HEK293 (cell line): ENCODE measurements at regions not wholly inside any gene's neighbourhood (a gene's known extent, or its start where the extent isn't known, plus 50 kb on each side); places are given as distances from the start of the nearest gene placed in this dataset.

Experiments used
- CTCF ChIA-PET: fragments of 350-600 bp; formaldehyde crosslinking; extraction: SDS; loops from one replicate; lab custom pipeline; 2021; ENCODE audit warnings: antibody characterized with exemption; lab: Yijun Ruan, JAX
- POLR2A ChIA-PET: fragments of 300-600 bp; formaldehyde crosslinking; extraction: SDS; loops from one replicate; lab custom pipeline; 2020; ENCODE audit warnings: antibody characterized with exemption, inconsistent platforms; lab: Yijun Ruan, JAX
- H3K27ac ChIP-seq: fragments of 200-500 bp; sonication (Bioruptor generic); 2 replicates; pipeline ENCODE4 v1.5.1; 2014; ENCODE audit warnings: low read depth, low read length, control low read depth, inconsistent platforms; ENCODE audit errors: extremely low read depth
- H3K36me3 ChIP-seq, 2 experiments: fragments of 200-500 bp in 1 of 2; sonication (Bioruptor generic) in 1 of 2; 1 replicate in 1 of 2; 2 replicates in 1 of 2; pipeline ENCODE4 v1.5.1; 2014 to 2017; ENCODE audit warnings: inconsistent platforms in 2 of 2, low read length in 2 of 2; ENCODE audit not compliant: control insufficient read depth in 2 of 2, insufficient read depth in 1 of 2
- H3K4me1 ChIP-seq: fragments of 200-500 bp; sonication (Bioruptor generic); 2 replicates; pipeline ENCODE4 v1.5.1; 2014; ENCODE audit warnings: mild to moderate bottlenecking, low read length, inconsistent platforms; ENCODE audit not compliant: control insufficient read depth, insufficient read depth
- H3K4me3 ChIP-seq: 2 replicates; pipeline ENCODE4 v1.5.1; 2011; ENCODE audit warnings: low read depth, mild to moderate bottlenecking, control low read depth, low read length, moderate library complexity
- H3K9me3 ChIP-seq: fragments of 200-500 bp; sonication (Bioruptor generic); 2 replicates; pipeline ENCODE4 v1.5.1; 2014; ENCODE audit warnings: low read depth, low read length, inconsistent platforms; ENCODE audit not compliant: control insufficient read depth, insufficient read depth
- BCL11A ChIP-seq: fragments of 450-650 bp; formaldehyde crosslinking; IDR thresholded peaks from 2 replicates; pipeline ENCODE4 v1.5.1; 2016; ENCODE audit warnings: low read depth, missing biosample characterization, missing genetic modification characterization
- RBAK ChIP-seq: fragments of 450-650 bp; formaldehyde crosslinking; IDR thresholded peaks from 2 replicates; pipeline ENCODE4 v1.5.1; 2016; ENCODE audit warnings: missing biosample characterization, missing genetic modification characterization
- TCF7L2 ChIP-seq: IDR thresholded peaks from 2 replicates; pipeline ENCODE4 v1.6.1; 2011; ENCODE audit warnings: low read depth, mild to moderate bottlenecking, inconsistent platforms, low read length, moderate library complexity, borderline replicate concordance
- ZBTB11 ChIP-seq: fragments of 450-650 bp; formaldehyde crosslinking; conservative IDR thresholded peaks from 2 replicates; pipeline ENCODE4 v1.5.1; 2016; ENCODE audit warnings: low read depth, missing biosample characterization, missing genetic modification characterization
- ZBTB17 ChIP-seq: fragments of 450-650 bp; formaldehyde crosslinking; IDR thresholded peaks from 2 replicates; pipeline ENCODE4 v1.5.1; 2016; ENCODE audit warnings: missing biosample characterization, missing genetic modification characterization
- ZBTB48 ChIP-seq: fragments of 450-650 bp; formaldehyde crosslinking; IDR thresholded peaks from 2 replicates; pipeline ENCODE4 v1.5.1; 2016; ENCODE audit warnings: missing biosample characterization, missing genetic modification characterization
- ZNF140 ChIP-seq: fragments of 450-650 bp; formaldehyde crosslinking; IDR thresholded peaks from 2 replicates; pipeline ENCODE4 v1.5.1; 2016; ENCODE audit warnings: missing biosample characterization, missing genetic modification characterization
- ZNF146 ChIP-seq: fragments of 450-650 bp; formaldehyde crosslinking; IDR thresholded peaks from 2 replicates; pipeline ENCODE4 v1.5.1; 2016; ENCODE audit warnings: missing biosample characterization, missing genetic modification characterization
- ZNF157 ChIP-seq: fragments of 450-650 bp; formaldehyde crosslinking; IDR thresholded peaks from 2 replicates; pipeline ENCODE4 v1.5.1; 2016; ENCODE audit warnings: missing biosample characterization, missing genetic modification characterization
- ZNF24 ChIP-seq: fragments of 450-650 bp; formaldehyde crosslinking; IDR thresholded peaks from 2 replicates; pipeline ENCODE4 v1.5.1; 2016; ENCODE audit warnings: missing biosample characterization, missing genetic modification characterization
- ZNF391 ChIP-seq: fragments of 450-650 bp; formaldehyde crosslinking; IDR thresholded peaks from 2 replicates; pipeline ENCODE4 v1.5.1; 2016; ENCODE audit warnings: low read depth, missing biosample characterization, missing genetic modification characterization, borderline replicate concordance
- ZNF404 ChIP-seq: fragments of 450-650 bp; formaldehyde crosslinking; IDR thresholded peaks from 2 replicates; pipeline ENCODE4 v1.5.1; 2017; ENCODE audit warnings: missing biosample characterization, missing genetic modification characterization
- ZNF623 ChIP-seq: fragments of 450-650 bp; formaldehyde crosslinking; IDR thresholded peaks from 2 replicates; pipeline ENCODE4 v1.5.1; 2016; ENCODE audit warnings: missing biosample characterization, missing genetic modification characterization
- ZNF639 ChIP-seq: fragments of 450-650 bp; formaldehyde crosslinking; IDR thresholded peaks from 2 replicates; pipeline ENCODE4 v1.5.1; 2016; ENCODE audit warnings: missing biosample characterization, missing genetic modification characterization
- ZNF837 ChIP-seq: fragments of 450-650 bp; formaldehyde crosslinking; IDR thresholded peaks from 2 replicates; pipeline ENCODE4 v1.5.1; 2016; ENCODE audit warnings: missing biosample characterization, missing genetic modification characterization
- TF ChIP-seq, protein P1 (sequence below): fragments of 450-650 bp; formaldehyde crosslinking; IDR thresholded peaks from 2 replicates; pipeline ENCODE4 v1.5.1; 2016; ENCODE audit warnings: missing biosample characterization, missing genetic modification characterization

DNA sequence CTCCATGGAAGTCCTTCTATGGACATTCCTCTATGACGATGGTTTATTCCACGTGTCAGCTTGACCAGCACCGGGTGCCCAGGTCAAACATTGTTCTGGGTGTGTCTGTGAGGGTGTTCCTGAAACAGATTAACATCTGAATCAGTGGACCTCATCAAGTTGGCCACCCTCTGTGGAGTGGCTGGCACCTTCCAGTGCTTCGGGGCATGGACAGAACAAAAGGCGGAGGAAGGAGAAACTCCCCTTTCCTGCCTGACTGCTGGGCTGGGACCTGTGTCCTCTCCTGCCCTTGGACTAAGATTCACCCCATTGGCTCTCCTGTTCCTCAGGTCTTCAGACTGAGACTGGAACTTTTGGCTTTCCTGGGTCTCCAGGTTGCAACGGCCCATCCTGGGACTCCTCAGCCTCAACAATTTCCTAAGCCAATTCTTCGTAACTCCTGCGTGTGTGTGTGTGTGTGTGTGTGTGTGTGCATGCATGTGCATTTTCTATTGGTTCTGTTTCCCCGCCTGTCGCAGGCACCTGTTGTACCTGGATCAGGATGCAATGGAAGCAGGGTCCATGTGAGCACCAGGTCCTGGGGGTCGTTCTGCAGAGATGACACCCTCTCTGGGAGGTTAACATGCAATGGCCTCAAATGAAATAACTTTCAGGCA, 357.2 kb upstream of the SALL3 start:
- Histone ChIP-seq H3K4me3 (no peak overlapping the region), H3K36me3 (no peaks in the 10 kb centered on the region), H3K4me1 (no peaks in the 10 kb centered on the region; the same call in 1 of the 2 replicates)
- POLR2A ChIA-PET: no interaction called here
- TF ChIP-seq ZNF24 (tag by site-specific recombination) (no peak), ZBTB11 (tag by site-specific recombination) (no peak), ZBTB17 (tag by site-specific recombination) (no peak), TCF7L2 (no peak), ZNF157 (no peak), ZBTB48 (no peak), ZNF623 (no peak), ZNF639 (tag by site-specific recombination) (no peak), ZNF391 (no peak), RBAK (tag by site-specific recombination) (no peak)
- TF ChIP-seq, protein P1, sequence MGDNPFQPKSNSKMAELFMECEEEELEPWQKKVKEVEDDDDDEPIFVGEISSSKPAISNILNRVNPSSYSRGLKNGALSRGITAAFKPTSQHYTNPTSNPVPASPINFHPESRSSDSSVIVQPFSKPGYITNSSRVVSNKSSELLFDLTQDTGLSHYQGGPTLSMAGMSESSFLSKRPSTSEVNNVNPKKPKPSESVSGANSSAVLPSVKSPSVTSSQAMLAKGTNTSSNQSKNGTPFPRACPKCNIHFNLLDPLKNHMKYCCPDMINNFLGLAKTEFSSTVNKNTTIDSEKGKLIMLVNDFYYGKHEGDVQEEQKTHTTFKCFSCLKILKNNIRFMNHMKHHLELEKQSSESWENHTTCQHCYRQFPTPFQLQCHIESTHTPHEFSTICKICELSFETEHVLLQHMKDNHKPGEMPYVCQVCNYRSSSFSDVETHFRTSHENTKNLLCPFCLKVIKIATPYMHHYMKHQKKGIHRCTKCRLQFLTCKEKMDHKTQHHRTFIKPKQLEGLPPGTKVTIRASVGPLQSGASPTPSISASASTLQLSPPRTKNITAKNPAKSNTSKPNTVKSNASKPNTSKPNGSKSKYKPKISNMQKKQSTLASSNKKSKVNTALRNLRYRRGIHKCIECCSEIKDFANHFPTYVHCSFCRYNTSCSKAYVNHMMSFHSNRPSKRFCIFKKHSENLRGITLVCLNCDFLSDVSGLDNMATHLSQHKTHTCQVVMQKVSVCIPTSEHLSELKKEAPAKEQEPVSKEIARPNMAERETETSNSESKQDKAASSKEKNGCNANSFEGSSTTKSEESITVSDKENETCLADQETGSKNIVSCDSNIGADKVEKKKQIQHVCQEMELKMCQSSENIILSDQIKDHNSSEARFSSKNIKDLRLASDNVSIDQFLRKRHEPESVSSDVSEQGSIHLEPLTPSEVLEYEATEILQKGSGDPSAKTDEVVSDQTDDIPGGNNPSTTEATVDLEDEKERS: no peak
- TF ChIP-seq, all 188 proteins: peak for 0
- H3K27ac ChIP-seq: no peak overlapping the region
- CTCF ChIA-PET: no interaction called here
- no peaks in the 10 kb centered on the region for H3K9me3 ChIP-seq

DNA sequence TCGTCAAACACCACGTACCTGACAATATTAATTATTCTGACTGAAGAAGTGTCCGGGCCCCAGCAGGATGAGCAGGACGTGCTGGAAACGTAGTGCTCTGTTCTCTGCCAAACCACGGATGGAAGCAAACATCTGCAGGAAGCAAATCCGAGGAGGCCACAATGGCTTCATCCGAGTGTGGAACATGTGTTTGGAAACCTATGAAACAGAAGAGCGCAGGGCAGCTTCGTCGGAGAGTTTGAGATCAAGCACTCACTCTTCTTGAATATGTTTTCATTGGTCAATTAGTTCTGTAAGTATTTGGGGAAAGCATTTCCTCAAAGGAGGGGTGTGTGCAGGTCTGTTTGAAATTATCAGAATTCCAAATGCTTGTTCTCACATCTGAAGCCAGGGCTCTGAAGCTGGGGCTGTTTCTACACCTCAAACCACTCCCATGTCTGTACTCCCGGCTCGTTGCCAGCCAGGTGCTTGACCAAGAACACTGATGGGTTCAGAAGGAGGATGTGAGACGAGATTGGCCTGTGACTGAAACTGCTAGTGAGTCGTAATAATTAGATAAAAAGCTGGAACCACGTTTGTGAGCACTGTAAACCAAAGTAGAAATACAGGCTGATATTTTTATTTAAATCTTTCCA, 356.6 kb upstream of the SALL3 start:
- Histone ChIP-seq H3K27ac (no peak overlapping the region), H3K4me1 (no peaks in the 10 kb centered on the region; the same call in 1 of the 2 replicates), H3K36me3 (no peaks in the 10 kb centered on the region), H3K4me3 (no peak overlapping the region), H3K9me3 (no peaks in the 10 kb centered on the region)
- CTCF ChIA-PET: no interaction called here
- POLR2A ChIA-PET: no interaction called here
- TF ChIP-seq ZNF146 (tag by site-specific recombination) (no peak), ZNF404 (no peak), BCL11A (no peak), ZNF837 (tag by site-specific recombination) (no peak), ZNF140 (no peak)
